IMR-90 (cell line): ENCODE measurements at regions not wholly inside any gene's neighbourhood (a gene's known extent, or its start where the extent isn't known, plus 50 kb on each side); places are given as distances from the start of the nearest gene placed in this dataset.

Source experiments
- ATAC-seq: fragments of 200-7000 bp; cut with Tn5 transposase; 2 replicates; pipeline ENCODE4 v1.9.1; 2020; ENCODE audit warnings: low read depth, mild to moderate bottlenecking, moderate library complexity
- BruUV-seq: library from RNA; stranded (reverse); fragments of 400-500 nt; replicated peaks from 2 replicates; lab custom pipeline; 2021; lab: Mats Ljungman, UMichigan
- CTCF ChIA-PET: fragments of 300-600 bp; formaldehyde crosslinking; extraction: SDS; loops from one replicate; lab custom pipeline; 2021; ENCODE audit warnings: antibody characterized with exemption; lab: Yijun Ruan, JAX
- POLR2A ChIA-PET: fragments of 300-600 bp; sonication (Branson Sonifier 250); formaldehyde crosslinking; loops from one replicate; lab custom pipeline; 2022; ENCODE audit warnings: antibody characterized with exemption; ENCODE audit not compliant: unreplicated experiment; lab: Charles Lee
- DNase-seq: peaks from one replicate; pipeline ENCODE4 v3.0.0; 2013
- H2AFZ ChIP-seq: replicated peaks from 2 replicates; pipeline ENCODE3; 2013; ENCODE audit warnings: low read length, mild to moderate bottlenecking; ENCODE audit not compliant: poor library complexity
- H2AK5ac ChIP-seq: 2 replicates; pipeline ENCODE4 v1.6.1; 2013; ENCODE audit warnings: low read depth, low read length, inconsistent platforms
- H2AK9ac ChIP-seq: replicated peaks from 2 replicates; pipeline ENCODE3; 2013; ENCODE audit warnings: mild to moderate bottlenecking, low read depth, low read length, moderate library complexity; ENCODE audit not compliant: poor library complexity
- H2BK120ac ChIP-seq: 2 replicates; pipeline ENCODE4 v1.6.1; 2013; ENCODE audit warnings: low read depth, low read length, inconsistent platforms
- H2BK15ac ChIP-seq: 3 replicates; pipeline ENCODE4 v1.6.1; 2013; ENCODE audit warnings: low read depth, low read length, inconsistent platforms
- H2BK20ac ChIP-seq: 2 replicates; pipeline ENCODE4 v1.6.1; 2013; ENCODE audit warnings: low read depth, mild to moderate bottlenecking, inconsistent platforms, low read length, moderate library complexity
- H2BK5ac ChIP-seq: 2 replicates; pipeline ENCODE4 v1.6.1; 2013; ENCODE audit warnings: mild to moderate bottlenecking, low read depth, low read length, inconsistent platforms; ENCODE audit not compliant: poor library complexity, severe bottlenecking
- H3K14ac ChIP-seq: replicated peaks from 2 replicates; pipeline ENCODE4 v1.6.1; 2013; ENCODE audit warnings: low read depth, low read length, inconsistent platforms
- H3K18ac ChIP-seq: 2 replicates; pipeline ENCODE4 v1.6.1; 2013; ENCODE audit warnings: low read depth, low read length, control low read depth
- H3K23ac ChIP-seq: 2 replicates; pipeline ENCODE4 v1.6.1; 2013; ENCODE audit warnings: low read depth, low read length, inconsistent platforms
- H3K27ac ChIP-seq: 2 replicates; pipeline ENCODE4 v1.5.1; 2013; ENCODE audit warnings: mild to moderate bottlenecking, control low read depth, low read length; ENCODE audit not compliant: insufficient read depth
- H3K27me3 ChIP-seq: 2 replicates; pipeline ENCODE4 v1.6.1; 2013; ENCODE audit warnings: low read length; ENCODE audit not compliant: control insufficient read depth, insufficient read depth
- H3K36me3 ChIP-seq: 2 replicates; pipeline ENCODE4 v1.6.1; 2013; ENCODE audit warnings: low read length, mixed read lengths; ENCODE audit not compliant: control insufficient read depth, insufficient read depth
- H3K4ac ChIP-seq: 2 replicates; pipeline ENCODE4 v1.6.1; 2013; ENCODE audit warnings: low read depth, low read length, inconsistent platforms
- H3K4me1 ChIP-seq: 2 replicates; pipeline ENCODE4 v1.6.1; 2013; ENCODE audit warnings: low read length, mixed read lengths; ENCODE audit not compliant: control insufficient read depth, insufficient read depth
- H3K4me2 ChIP-seq: 2 replicates; pipeline ENCODE4 v1.6.1; 2013; ENCODE audit warnings: low read depth, mild to moderate bottlenecking, control low read depth, low read length, moderate library complexity
- H3K4me3 ChIP-seq: 2 replicates; pipeline ENCODE4 v1.5.1; 2013; ENCODE audit warnings: low read depth, mild to moderate bottlenecking, control low read depth, low read length, moderate library complexity; ENCODE audit not compliant: insufficient read depth
- H3K56ac ChIP-seq: 2 replicates; pipeline ENCODE4 v1.6.1; 2013; ENCODE audit warnings: low read length, inconsistent platforms; ENCODE audit not compliant: insufficient read depth; ENCODE audit errors: extremely low read depth
- H3K79me1 ChIP-seq, 2 experiments: 2 replicates each; pipeline ENCODE4 v1.6.1; 2013; ENCODE audit warnings: low read length in 2 of 2, inconsistent platforms in 1 of 2, low read depth in 1 of 2
- H3K9ac ChIP-seq: 2 replicates; pipeline ENCODE4 v1.6.1; 2013; ENCODE audit warnings: low read depth, low read length, control low read depth
- H3K9me1 ChIP-seq: 2 replicates; pipeline ENCODE4 v1.6.1; 2013; ENCODE audit warnings: low read length, inconsistent platforms; ENCODE audit not compliant: insufficient read depth
- H3K9me3 ChIP-seq: 2 replicates; pipeline ENCODE4 v1.6.1; 2013; ENCODE audit warnings: low read length; ENCODE audit not compliant: control insufficient read depth, insufficient read depth
- H4K20me1 ChIP-seq: 2 replicates; pipeline ENCODE4 v1.6.1; 2013; ENCODE audit warnings: low read length, inconsistent platforms; ENCODE audit not compliant: insufficient read depth
- H4K5ac ChIP-seq: 2 replicates; pipeline ENCODE4 v1.6.1; 2013; ENCODE audit warnings: mild to moderate bottlenecking, low read depth, low read length, control low read depth
- H4K8ac ChIP-seq, 2 experiments: 2 replicates each; pipeline ENCODE4 v1.6.1; 2013; ENCODE audit warnings: low read depth in 2 of 2, low read length in 2 of 2, control low read depth in 1 of 2, inconsistent platforms in 1 of 2
- H4K91ac ChIP-seq: 2 replicates; pipeline ENCODE4 v1.6.1; 2013; ENCODE audit warnings: low read depth, low read length, inconsistent platforms; ENCODE audit not compliant: insufficient read depth
- BHLHE40 ChIP-seq: fragments of 150-350 bp; IDR thresholded peaks from 2 replicates; pipeline ENCODE4 v1.6.1; 2016; ENCODE audit warnings: mild to moderate bottlenecking, low read depth, low read length
- MAZ ChIP-seq: IDR thresholded peaks from 2 replicates; pipeline ENCODE4 v1.6.1; 2012; ENCODE audit warnings: low read depth, mild to moderate bottlenecking, low read length, improper control_type of control experiment, moderate library complexity, borderline replicate concordance
- MXI1 ChIP-seq: IDR thresholded peaks from 2 replicates; pipeline ENCODE4 v1.6.1; 2012; ENCODE audit warnings: low read depth, mild to moderate bottlenecking, low read length, moderate library complexity, borderline replicate concordance
- WGBS, 2 experiments: methylation state at CpG; one replicate each; pipeline versions ENCODE4 v1.1.5 to v1.1.7; 2013; ENCODE audit warnings: missing lambda C conversion rate in 2 of 2; ENCODE audit not compliant: insufficient read length in 1 of 2; ENCODE audit errors: extremely low coverage in 2 of 2; 5-methylcytosine and 5-hydroxymethylcytosine counted together
- dilution Hi-C: fragments of 300-500 bp; cut with HindIII; formaldehyde crosslinking; loops from one replicate; pipeline ENCODE4 v1.14.3; 2018; ENCODE audit warnings: low sequenced_read_pairs; ENCODE audit not compliant: unreplicated experiment
- in situ Hi-C: fragments of 300-500 bp; cut with MboI; formaldehyde crosslinking; loops from 3 replicates; pipeline ENCODE4 v1.14.3; 2019; ENCODE audit warnings: low sequenced_read_pairs, inconsistent platforms, mixed read lengths
- intact Hi-C: fragments of 100-400 bp; cut with micrococcal nuclease; formaldehyde crosslinking; loops from 2 replicates; pipeline ENCODE4 v1.10.0; 2022

GRCh38 chr6:77339926-77340325 is 123.4 kb downstream of the HTR1B start:
- Histone ChIP-seq H3K27me3 (no peaks in the 10 kb centered on the region), H2BK5ac (no peak overlapping the region), H4K20me1 (no peaks in the 10 kb centered on the region), H2BK20ac (no peak overlapping the region), H2BK15ac (no peak overlapping the region), H3K27ac (no peak overlapping the region), H3K79me1 (peaks cover 4 to 13% of the 10 kb centered on the region in 2 experiments; a peak in 2 of 4 replicates), H3K4ac (no peak overlapping the region), H4K5ac (no peak overlapping the region), H2BK120ac (no peak overlapping the region), H2AK9ac (no peak overlapping the region), H2AK5ac (no peak overlapping the region), H3K14ac (no peak overlapping the region), H2AFZ (no peak overlapping the region), H3K9me3 (no peaks in the 10 kb centered on the region), H3K4me1 (no peaks in the 10 kb centered on the region), H3K9ac (no peak overlapping the region), H3K4me3 (no peak overlapping the region), H3K36me3 (no peaks in the 10 kb centered on the region), H3K9me1 (peaks cover 4% of the 10 kb centered on the region; the same call in 1 of the 2 replicates), H3K23ac (no peak overlapping the region), H3K56ac (no peak overlapping the region), H4K91ac (no peak overlapping the region), H3K18ac (no peak overlapping the region), H3K4me2 (no peak overlapping the region), H4K8ac (no peak overlapping the region)
- no CpG with 5 or more reads among the region's 2 CpGs for WGBS, 2 experiments
- no TSS peak for BruUV-seq
- dilution Hi-C loops = no loop called here
- intact Hi-C loops = no loop called here
- ChIA-PET CTCF (no interaction called here), POLR2A (interaction anchor here (0.5 kb wide), 1 partner anchor 391 kb away, joined by 3 read pairs; no protein-coding TSS in a partner anchor)
- TF ChIP-seq MAZ = no peak
- TF ChIP-seq BHLHE40 = no peak
- TF ChIP-seq MXI1 = no peak
- in situ Hi-C loops = no loop called here
- ATAC-seq = no peak
- no peak for DNase-seq
